Mononuclear cell (primary cell): ENCODE measurements at regions not wholly inside any gene's neighbourhood (a gene's known extent, or its start where the extent isn't known, plus 50 kb on each side); places are given as distances from the start of the nearest gene placed in this dataset.

ENCODE experiments used
- H3K27me3 ChIP-seq: 2 replicates; pipeline ENCODE4 v1.6.0; 2011; ENCODE audit warnings: low read length, control low read depth; ENCODE audit not compliant: insufficient read depth
- H3K4me1 ChIP-seq: 2 replicates; pipeline ENCODE4 v1.5.1; 2011; ENCODE audit warnings: mild to moderate bottlenecking, low read length, control low read depth; ENCODE audit not compliant: insufficient read depth
- H3K4me3 ChIP-seq: 2 replicates; pipeline ENCODE4 v1.5.1; 2011; ENCODE audit warnings: mild to moderate bottlenecking, low read length, moderate library complexity
- H3K9me3 ChIP-seq: 2 replicates; pipeline ENCODE4 v1.5.1; 2011; ENCODE audit warnings: low read depth, mild to moderate bottlenecking, control low read depth, low read length

DNA sequence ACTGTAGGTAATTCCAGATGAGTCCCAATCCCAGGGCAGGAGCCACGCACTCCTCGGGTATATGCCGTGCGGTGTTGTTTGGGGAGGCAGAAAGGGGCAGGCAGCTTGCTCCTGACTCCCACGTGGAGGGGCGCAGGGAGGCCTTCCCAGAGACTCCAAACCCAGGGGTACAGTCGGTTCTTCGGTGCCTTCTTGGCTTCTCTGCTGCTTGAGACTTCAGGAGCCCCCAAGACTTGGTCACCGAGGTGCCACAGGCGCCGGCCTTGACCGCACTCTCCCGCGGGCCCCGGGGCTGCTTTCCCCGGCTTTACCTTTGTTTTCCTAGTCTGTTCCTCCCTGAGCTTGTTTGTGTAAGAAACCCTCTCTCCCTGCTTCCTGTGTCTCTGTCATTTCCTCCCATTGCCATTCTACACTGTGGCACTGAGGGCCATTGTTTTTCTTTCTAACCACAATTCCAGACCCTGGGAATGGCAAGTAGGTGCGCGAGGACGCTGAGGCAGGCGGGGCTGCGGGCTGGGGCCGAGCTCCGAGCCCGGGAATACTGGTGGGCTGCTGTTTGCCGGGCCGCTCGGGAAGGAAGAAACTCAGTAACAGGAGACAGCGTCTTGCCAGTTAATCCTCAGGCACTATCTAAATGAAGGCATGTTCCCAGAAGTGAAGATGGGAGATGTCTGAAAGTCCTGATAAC, 215.6 kb upstream of the HEY2 start:
- Histone ChIP-seq H3K27me3 (peaks cover 37% of the 10 kb centered on the region), H3K4me3 (no peak overlapping the region), H3K9me3 (no peaks in the 10 kb centered on the region), H3K4me1 (no peaks in the 10 kb centered on the region)

DNA sequence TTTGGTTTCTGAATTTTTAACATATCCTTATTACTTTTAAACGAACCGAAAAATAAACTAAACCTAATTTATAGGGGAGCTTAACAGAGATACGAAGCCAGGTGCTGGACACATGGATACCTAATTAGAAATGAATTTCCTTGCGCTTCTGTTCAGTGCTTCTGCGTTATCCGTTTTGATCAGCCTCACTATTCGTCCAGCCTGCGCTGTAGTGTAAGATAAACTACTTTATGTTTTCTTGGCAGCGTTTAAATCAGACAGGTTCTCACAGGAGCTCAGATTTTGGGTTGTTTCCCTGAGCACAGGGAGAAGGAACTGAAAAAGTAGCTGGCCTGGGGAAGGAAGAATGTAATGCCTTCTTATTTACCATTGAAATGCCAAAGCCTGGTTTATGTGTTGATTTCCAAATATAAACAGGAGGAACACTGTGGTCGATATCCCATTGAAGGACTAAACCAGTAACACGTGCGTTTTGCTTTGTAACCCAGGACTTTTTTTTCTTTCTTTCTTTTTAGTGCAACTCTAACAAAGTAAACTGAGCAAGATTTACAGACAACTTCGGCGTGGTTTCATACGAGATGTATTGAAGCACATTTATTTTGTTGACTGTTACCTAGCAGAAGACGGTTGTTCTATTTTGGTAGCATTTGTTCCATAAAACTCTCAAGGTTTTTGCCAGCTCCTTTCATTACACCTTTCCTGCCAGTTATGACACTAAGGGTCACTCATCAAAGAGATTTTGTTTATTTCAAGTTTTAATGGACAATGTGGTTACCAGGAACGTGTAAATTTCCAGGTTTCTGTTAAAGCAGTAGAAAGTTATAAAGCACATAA, 214.8 kb upstream of the HEY2 start:
- no peak overlapping the region for H3K4me3 ChIP-seq
- no peaks in the 10 kb centered on the region for H3K4me1 ChIP-seq
- no peaks in the 10 kb centered on the region for H3K9me3 ChIP-seq
- peaks cover 37% of the 10 kb centered on the region for H3K27me3 ChIP-seq

- no peaks in the 10 kb centered on the region for H3K4me1 ChIP-seq
- peaks cover 35% of the 10 kb centered on the region for H3K27me3 ChIP-seq
- no peak overlapping the region for H3K4me3 ChIP-seq
- no peaks in the 10 kb centered on the region for H3K9me3 ChIP-seq
These were observed 212.3 kb upstream of the HEY2 start for GRCh38 chr6:125537090-125537489.

GRCh38 chr6:125539892-125540291, 209.5 kb upstream of the HEY2 start:
- Histone ChIP-seq H3K4me3 (no peak overlapping the region), H3K27me3 (peaks cover 10% of the 10 kb centered on the region), H3K9me3 (no peaks in the 10 kb centered on the region), H3K4me1 (no peaks in the 10 kb centered on the region)

DNA sequence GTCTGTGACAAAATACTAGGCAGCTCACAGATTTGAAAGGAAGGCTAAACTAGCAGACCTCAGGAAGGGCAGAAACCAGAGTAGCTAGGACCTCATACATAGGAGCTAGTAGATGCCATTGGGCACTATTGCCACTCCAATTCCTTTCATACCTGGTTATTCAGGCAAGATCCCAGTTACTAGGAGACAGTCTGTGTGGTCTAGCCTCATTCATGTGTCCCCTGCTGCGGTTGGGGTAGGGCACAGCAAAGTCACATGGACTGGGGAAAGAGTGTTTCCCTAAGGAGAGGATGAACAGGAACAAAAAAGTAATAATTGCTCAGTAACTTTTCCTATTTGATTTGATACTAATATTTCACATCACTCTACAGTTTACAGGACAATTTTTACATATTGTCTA, 204.6 kb upstream of the HEY2 start:
- no peaks in the 10 kb centered on the region for H3K4me1 ChIP-seq
- H3K4me3 ChIP-seq: no peak overlapping the region
- no peaks in the 10 kb centered on the region for H3K27me3 ChIP-seq
- H3K9me3 ChIP-seq: no peaks in the 10 kb centered on the region

- H3K9me3 ChIP-seq: no peaks in the 10 kb centered on the region
- no peaks in the 10 kb centered on the region for H3K27me3 ChIP-seq
- H3K4me1 ChIP-seq: no peaks in the 10 kb centered on the region
- H3K4me3 ChIP-seq: no peak overlapping the region
These were observed 202.6 kb upstream of the HEY2 start for GRCh38 chr6:125546841-125547251.

DNA sequence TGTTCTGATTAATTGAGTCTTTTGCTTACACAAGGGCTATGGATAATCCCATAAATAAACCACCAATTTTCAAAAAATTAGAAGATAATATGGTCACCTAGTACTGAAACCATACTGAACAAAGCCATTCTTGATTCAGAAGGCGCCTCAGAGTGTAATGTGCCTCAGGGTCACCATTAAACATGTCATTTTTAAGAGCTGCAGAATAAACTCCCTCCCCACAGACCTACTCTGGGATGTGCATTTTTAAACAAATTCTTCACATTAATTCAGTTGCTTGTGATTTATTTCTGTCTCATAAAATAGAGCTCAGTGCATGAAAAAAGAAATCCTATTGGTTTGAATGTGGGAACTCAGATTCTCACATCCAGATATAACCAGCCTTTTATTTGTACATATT, 202.1 kb upstream of the HEY2 start:
- Histone ChIP-seq H3K4me3 (no peak overlapping the region), H3K9me3 (no peaks in the 10 kb centered on the region), H3K27me3 (no peaks in the 10 kb centered on the region), H3K4me1 (no peaks in the 10 kb centered on the region)

GRCh38 chr6:125549202-125549884, 200.1 kb upstream of the HEY2 start:
- Histone ChIP-seq H3K9me3 (no peaks in the 10 kb centered on the region), H3K27me3 (peaks cover under 1% of the 10 kb centered on the region), H3K4me1 (no peaks in the 10 kb centered on the region), H3K4me3 (no peak overlapping the region)

GRCh38 chr6:125550892-125551291, 198.5 kb upstream of the HEY2 start:
- Histone ChIP-seq H3K9me3 (no peaks in the 10 kb centered on the region), H3K4me1 (no peaks in the 10 kb centered on the region), H3K4me3 (no peak overlapping the region), H3K27me3 (peaks cover 3% of the 10 kb centered on the region)

- Histone ChIP-seq H3K4me1 (no peaks in the 10 kb centered on the region), H3K9me3 (no peaks in the 10 kb centered on the region), H3K4me3 (no peak overlapping the region), H3K27me3 (peaks cover 3% of the 10 kb centered on the region)
These were observed 196.6 kb upstream of the HEY2 start for GRCh38 chr6:125552819-125553218.

DNA sequence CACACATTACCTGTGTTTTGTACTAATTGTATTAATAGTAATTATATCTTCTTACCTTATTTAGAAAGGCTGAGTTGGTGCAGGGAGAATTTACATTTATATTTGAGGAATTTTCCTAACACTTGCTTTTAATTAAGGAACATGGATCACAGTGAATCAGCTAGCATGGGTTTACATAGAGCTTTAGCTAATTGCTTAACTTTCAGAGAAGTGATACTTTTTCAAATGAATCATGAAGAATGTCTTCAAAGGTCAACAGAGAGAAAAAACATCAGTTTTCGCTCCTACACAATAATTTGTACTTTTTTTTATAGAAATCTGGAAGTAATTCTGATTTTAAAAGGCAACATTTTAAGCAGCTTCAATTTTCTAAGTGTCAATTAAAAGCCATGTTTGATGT, 195.0 kb upstream of the HEY2 start:
- H3K9me3 ChIP-seq: no peaks in the 10 kb centered on the region
- H3K27me3 ChIP-seq: peaks cover 3% of the 10 kb centered on the region
- no peak overlapping the region for H3K4me3 ChIP-seq
- H3K4me1 ChIP-seq: no peaks in the 10 kb centered on the region

DNA sequence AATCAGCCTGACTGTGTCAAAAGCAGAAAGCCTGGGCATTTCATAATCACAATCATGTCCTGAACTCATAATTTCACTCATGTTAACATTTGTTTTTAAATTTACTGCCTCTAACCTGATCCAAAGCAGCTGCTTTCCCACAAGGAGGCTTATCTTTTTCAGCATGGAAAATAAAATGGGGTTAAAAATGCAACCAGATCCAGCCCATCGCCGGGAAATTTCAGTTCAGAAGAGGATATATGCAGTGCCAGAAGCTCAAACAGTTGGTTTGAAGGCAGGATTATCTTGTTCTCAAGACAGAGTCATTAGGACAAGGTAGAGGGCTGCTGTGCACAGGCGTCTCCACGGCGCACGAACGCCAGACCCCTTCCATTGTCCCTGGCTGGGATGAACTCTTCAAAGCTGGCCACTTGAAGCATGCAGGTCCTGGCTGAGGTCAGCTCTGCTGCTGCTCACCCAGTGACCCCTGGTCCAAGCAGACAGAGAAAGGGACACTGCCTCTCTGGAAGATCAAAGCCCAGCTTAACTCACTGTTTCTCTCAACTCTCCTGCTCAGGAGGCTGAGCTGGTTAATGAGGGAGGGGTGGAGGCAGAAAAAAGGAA, 191.1 kb upstream of the HEY2 start:
- no peaks in the 10 kb centered on the region for H3K9me3 ChIP-seq
- no peak overlapping the region for H3K4me3 ChIP-seq
- H3K27me3 ChIP-seq: peaks cover 3% of the 10 kb centered on the region
- H3K4me1 ChIP-seq: no peaks in the 10 kb centered on the region

GRCh38 chr6:125558907-125559306, 190.5 kb upstream of the HEY2 start:
- H3K4me1 ChIP-seq: no peaks in the 10 kb centered on the region
- H3K9me3 ChIP-seq: no peaks in the 10 kb centered on the region
- no peak overlapping the region for H3K4me3 ChIP-seq
- H3K27me3 ChIP-seq: peaks cover 3% of the 10 kb centered on the region

GRCh38 chr6:125562156-125562555, 187.3 kb upstream of the HEY2 start:
- H3K9me3 ChIP-seq: no peaks in the 10 kb centered on the region
- H3K27me3 ChIP-seq: no peaks in the 10 kb centered on the region
- no peak overlapping the region for H3K4me3 ChIP-seq
- no peaks in the 10 kb centered on the region for H3K4me1 ChIP-seq

GRCh38 chr6:125564941-125565340, 184.5 kb upstream of the HEY2 start:
- no peak overlapping the region for H3K4me3 ChIP-seq
- no peaks in the 10 kb centered on the region for H3K27me3 ChIP-seq
- H3K9me3 ChIP-seq: no peaks in the 10 kb centered on the region
- no peaks in the 10 kb centered on the region for H3K4me1 ChIP-seq
